ENCODE measurements at regions not wholly inside any gene's neighbourhood (a gene's known extent, or its start where the extent isn't known, plus 50 kb on each side); places are given as distances from the start of the nearest gene placed in this dataset.

GRCh38 chr1:174090471-174090870 lies 68.3 kb upstream of the RC3H1 start:
- no peak for TF ChIP-seq CTCF (IDR thresholded peaks at IDR 0.05; ENCODE audit: low read length)
- no peak for TF ChIP-seq EZH2 (IDR thresholded peaks at IDR 0.05; ENCODE audit: borderline replicate concordance, low read length)
